Activated B cell treated with CpG ODN at 0.5 μM for 24 hours (primary cell): ENCODE measurements at regions not wholly inside any gene's neighbourhood (a gene's known extent, or its start where the extent isn't known, plus 50 kb on each side); places are given as distances from the start of the nearest gene placed in this dataset.

Source experiments
- ATAC-seq: fragments of 200-7000 bp; cut with Tn5 transposase; one replicate; pipeline ENCODE4 v1.10.0; 2021; ENCODE audit warnings: low read depth, mild to moderate bottlenecking, moderate library complexity
- CTCF ChIA-PET: fragments of 350-600 bp; sonication (Branson Sonifier 250); formaldehyde crosslinking; loops from one replicate; lab custom pipeline; 2021; ENCODE audit warnings: antibody characterized with exemption; lab: Charles Lee
- POLR2A ChIA-PET: fragments of 350-600 bp; sonication (Branson Sonifier 250); formaldehyde crosslinking; loops from one replicate; lab custom pipeline; 2021; ENCODE audit warnings: antibody characterized with exemption; lab: Charles Lee
- DNase-seq: peaks from one replicate; pipeline ENCODE4 v3.0.0; 2022
- H3K27ac Mint-ChIP-seq: one replicate; pipeline ENCODE4 v1.8.0; 2020; ENCODE audit warnings: mixed read lengths
- H3K27me3 Mint-ChIP-seq: one replicate; pipeline ENCODE4 v1.8.0; 2021; ENCODE audit warnings: mixed read lengths
- H3K36me3 Mint-ChIP-seq: one replicate; pipeline ENCODE4 v1.8.0; 2021; ENCODE audit warnings: low read depth, mixed read lengths
- H3K4me1 Mint-ChIP-seq: one replicate; pipeline ENCODE4 v1.8.0; 2021; ENCODE audit warnings: mixed read lengths
- H3K4me3 Mint-ChIP-seq: one replicate; pipeline ENCODE4 v1.8.0; 2020; ENCODE audit warnings: mild to moderate bottlenecking, mixed read lengths
- H3K9me3 Mint-ChIP-seq: one replicate; pipeline ENCODE4 v1.8.0; 2020; ENCODE audit warnings: mixed read lengths
- CTCF ChIP-seq: fragments of 200-600 bp; IDR thresholded peaks from one replicate; pipeline ENCODE4 v1.8.0; 2022; ENCODE audit warnings: antibody characterized with exemption, mild to moderate bottlenecking
- intact Hi-C: fragments of 100-400 bp; cut with micrococcal nuclease; formaldehyde crosslinking; loops from one replicate; pipeline ENCODE4 v1.15.1; 2024

GRCh38 chr11:90453525-90453924, 230.7 kb upstream of the CHORDC1 start:
- TF ChIP-seq CTCF, result no peak
- ATAC-seq (no peak), DNase-seq (no peak)
- Mint-ChIP-seq H3K4me3 (no peak overlapping the region), H3K4me1 (no peaks in the 10 kb centered on the region), H3K9me3 (no peaks in the 10 kb centered on the region), H3K27ac (no peak overlapping the region), H3K27me3 (no peaks in the 10 kb centered on the region), H3K36me3 (no peaks in the 10 kb centered on the region)
- POLR2A ChIA-PET, result no interaction called here
- CTCF ChIA-PET, result no interaction called here
- intact Hi-C loops, result no loop called here

- Mint-ChIP-seq H3K36me3 (no peaks in the 10 kb centered on the region), H3K27me3 (no peaks in the 10 kb centered on the region), H3K9me3 (no peaks in the 10 kb centered on the region), H3K4me3 (no peak overlapping the region), H3K27ac (no peak overlapping the region), H3K4me1 (no peaks in the 10 kb centered on the region)
- TF ChIP-seq CTCF, result no peak
- no peak for DNase-seq
- no peak for ATAC-seq
- ChIA-PET CTCF (no interaction called here), POLR2A (no interaction called here)
- intact Hi-C loops, result no loop called here
Measured at GRCh38 chr11:90449606-90450005, 226.8 kb upstream of the CHORDC1 start.

- intact Hi-C loops, result no loop called here
- DNase-seq (no peak), ATAC-seq (no peak)
- POLR2A ChIA-PET, result no interaction called here
- CTCF ChIA-PET, result no interaction called here
- Mint-ChIP-seq H3K36me3 (no peaks in the 10 kb centered on the region), H3K27ac (no peak overlapping the region), H3K4me1 (no peaks in the 10 kb centered on the region), H3K9me3 (no peaks in the 10 kb centered on the region), H3K27me3 (no peaks in the 10 kb centered on the region), H3K4me3 (no peak overlapping the region)
- no peak for TF ChIP-seq CTCF
Measured at GRCh38 chr11:90448256-90448655, 225.4 kb upstream of the CHORDC1 start.

- DNase-seq (no peak), ATAC-seq (no peak)
- intact Hi-C loops, result no loop called here
- H3K36me3 Mint-ChIP-seq, result no peaks in the 10 kb centered on the region
- no peak overlapping the region for H3K27ac Mint-ChIP-seq
- H3K4me3 Mint-ChIP-seq, result no peak overlapping the region
- H3K27me3 Mint-ChIP-seq, result no peaks in the 10 kb centered on the region
- POLR2A ChIA-PET, result no interaction called here
- no peak for TF ChIP-seq CTCF
- no peaks in the 10 kb centered on the region for H3K9me3 Mint-ChIP-seq
- CTCF ChIA-PET, result no interaction called here
- no peaks in the 10 kb centered on the region for H3K4me1 Mint-ChIP-seq
Measured at GRCh38 chr11:90447618-90448017, 224.8 kb upstream of the CHORDC1 start.

GRCh38 chr11:90446207-90446606, 223.4 kb upstream of the CHORDC1 start:
- intact Hi-C loops, result no loop called here
- Mint-ChIP-seq H3K27ac (no peak overlapping the region), H3K9me3 (no peaks in the 10 kb centered on the region), H3K36me3 (no peaks in the 10 kb centered on the region), H3K4me1 (no peaks in the 10 kb centered on the region), H3K27me3 (no peaks in the 10 kb centered on the region), H3K4me3 (no peak overlapping the region)
- POLR2A ChIA-PET, result no interaction called here
- DNase-seq (no peak), ATAC-seq (no peak)
- no peak for TF ChIP-seq CTCF
- CTCF ChIA-PET, result no interaction called here
